PC-9 (cell line): ENCODE measurements at regions not wholly inside any gene's neighbourhood (a gene's known extent, or its start where the extent isn't known, plus 50 kb on each side); places are given as distances from the start of the nearest gene placed in this dataset.
A peak's percentile ranks its signal among the peaks of the same experiment; 100 is the strongest.

ENCODE experiments used
- BruUV-seq: library from RNA; stranded (reverse); fragments of 400-500 nt; replicated peaks from 2 replicates; lab custom pipeline; 2021; lab: Mats Ljungman, UMichigan
- CTCF ChIA-PET: fragments of 300-600 bp; sonication (Branson Sonifier 250); formaldehyde crosslinking; loops from one replicate; lab custom pipeline; 2022; ENCODE audit warnings: antibody characterized with exemption; lab: Charles Lee
- POLR2A ChIA-PET: fragments of 300-600 bp; sonication (Branson Sonifier 250); formaldehyde crosslinking; loops from one replicate; lab custom pipeline; 2022; ENCODE audit warnings: antibody characterized with exemption; ENCODE audit not compliant: unreplicated experiment; lab: Charles Lee
- DNase-seq, 2 experiments: peaks; one replicate each; pipeline versions ENCODE4 v3.0.0 to v3.0.0-alpha.2; 2015 to 2022; ENCODE audit warnings: mixed read lengths in 1 of 2
- H2AFZ ChIP-seq: fragments of 200-600 bp; sonication (generic); 2 replicates; pipeline ENCODE4 v1.8.1; 2017; ENCODE audit warnings: antibody characterized with exemption
- H3F3A ChIP-seq: fragments of 200-600 bp; sonication (generic); 2 replicates; pipeline ENCODE4 v1.8.1; 2017; ENCODE audit warnings: antibody characterized with exemption, mild to moderate bottlenecking, low read depth; ENCODE audit not compliant: insufficient read depth
- H3K27ac ChIP-seq: fragments of 200-600 bp; sonication (generic); 2 replicates; pipeline ENCODE4 v1.6.1; 2016; ENCODE audit warnings: mixed run types
- H3K27me3 ChIP-seq: fragments of 200-600 bp; sonication (generic); 2 replicates; pipeline ENCODE4 v1.6.1; 2016; ENCODE audit warnings: low read depth, mixed run types; ENCODE audit not compliant: insufficient read depth
- H3K36me3 ChIP-seq: fragments of 200-600 bp; sonication (generic); 2 replicates; pipeline ENCODE4 v1.6.1; 2016; ENCODE audit warnings: low read depth, mixed run types
- H3K4me1 ChIP-seq: fragments of 200-600 bp; sonication (generic); replicated peaks from 2 replicates; pipeline ENCODE4 v1.6.1; 2016; ENCODE audit warnings: mixed run types; ENCODE audit not compliant: insufficient read depth
- H3K4me2 ChIP-seq: fragments of 200-600 bp; sonication (generic); 2 replicates; pipeline ENCODE4 v1.6.1; 2017; ENCODE audit warnings: mixed run types
- H3K4me3 ChIP-seq: fragments of 200-600 bp; sonication (generic); 2 replicates; pipeline ENCODE4 v1.6.1; 2016; ENCODE audit warnings: mixed run types
- H3K79me2 ChIP-seq: fragments of 200-600 bp; sonication (generic); 2 replicates; pipeline ENCODE4 v1.6.1; 2017; ENCODE audit warnings: low read depth, mixed run types
- H3K9me2 ChIP-seq: fragments of 200-600 bp; sonication (generic); 2 replicates; pipeline ENCODE4 v1.8.1; 2017; ENCODE audit warnings: mild to moderate bottlenecking; ENCODE audit not compliant: insufficient read depth
- H3K9me3 ChIP-seq: fragments of 200-600 bp; sonication (generic); 2 replicates; pipeline ENCODE4 v1.8.1; 2016; ENCODE audit warnings: low read depth; ENCODE audit not compliant: insufficient read depth
- H4K20me1 ChIP-seq: fragments of 200-600 bp; sonication (generic); 2 replicates; pipeline ENCODE4 v1.8.1; 2017; ENCODE audit not compliant: insufficient read depth
- EZH2 ChIP-seq: fragments of 200-600 bp; sonication (generic); IDR thresholded peaks from 2 replicates; pipeline ENCODE4 v1.8.0; 2017; ENCODE audit warnings: antibody characterized with exemption, low read depth
- intact Hi-C: fragments of 100-400 bp; cut with micrococcal nuclease; formaldehyde crosslinking; loops from one replicate; pipeline ENCODE4 v1.10.0; 2022; ENCODE audit not compliant: unreplicated experiment
- TF ChIP-seq, protein P1 (sequence below): fragments of 200-600 bp; sonication (generic); conservative IDR thresholded peaks from 2 replicates; pipeline ENCODE4 v1.6.1; 2017; ENCODE audit warnings: mixed run types, antibody characterized with exemption, mild to moderate bottlenecking, moderate library complexity

DNA sequence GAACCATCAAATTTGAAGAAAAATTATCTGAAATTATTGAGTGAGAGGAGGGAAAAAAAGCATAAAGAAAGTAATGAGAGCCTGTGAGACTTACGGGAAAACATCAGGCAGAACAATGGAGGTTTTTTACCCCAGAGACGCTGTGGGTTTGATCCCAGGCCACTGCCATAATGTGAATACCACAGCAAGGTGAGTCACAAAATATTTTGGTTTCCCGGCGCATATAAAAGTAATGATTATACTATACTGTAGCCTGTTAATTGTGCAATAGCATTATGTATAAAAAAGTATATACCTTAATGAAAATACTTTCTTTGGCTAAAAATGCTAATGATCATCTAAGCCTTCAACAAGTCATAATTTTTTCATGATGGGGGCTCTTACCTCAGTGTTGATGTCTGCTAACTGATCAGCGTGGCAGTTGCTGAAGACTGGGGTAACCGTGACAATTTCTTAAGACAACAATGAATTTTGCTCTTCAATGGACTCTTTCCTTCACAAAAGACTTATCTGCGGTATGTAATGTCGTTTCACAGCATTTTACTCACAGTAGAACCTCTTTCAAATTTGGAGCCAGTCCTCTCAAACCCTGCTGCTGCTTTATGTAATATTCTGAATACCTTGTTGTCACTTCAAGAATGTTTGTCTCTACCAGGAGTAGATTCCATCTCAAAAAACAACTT lies 97.0 kb upstream of the FAM20C start:
- no peaks in the 10 kb centered on the region for H3K27me3 ChIP-seq
- peaks cover 62% of the 10 kb centered on the region for H3K4me1 ChIP-seq
- H3K27ac ChIP-seq, result peak overlapping the region; percentile 52
- peak overlapping the region; percentile 16; the same call in 1 of the 2 replicates for H3K4me3 ChIP-seq
- peak overlapping the region; percentile 43 for H3K4me2 ChIP-seq
- ChIA-PET POLR2A (no interaction called here), CTCF (no interaction called here)
- H2AFZ ChIP-seq, result 0 out of 2 replicates have a peak overlapping the region, but pooled peaks have one; percentile 63
- H3K9me3 ChIP-seq, result peaks cover 15% of the 10 kb centered on the region
- H4K20me1 ChIP-seq, result no peaks in the 10 kb centered on the region
- no TSS peak for BruUV-seq
- H3K79me2 ChIP-seq, result no peaks in the 10 kb centered on the region
- H3F3A ChIP-seq, result peaks cover 31% of the 10 kb centered on the region
- intact Hi-C loops, result no loop called here
- TF ChIP-seq, protein P1, sequence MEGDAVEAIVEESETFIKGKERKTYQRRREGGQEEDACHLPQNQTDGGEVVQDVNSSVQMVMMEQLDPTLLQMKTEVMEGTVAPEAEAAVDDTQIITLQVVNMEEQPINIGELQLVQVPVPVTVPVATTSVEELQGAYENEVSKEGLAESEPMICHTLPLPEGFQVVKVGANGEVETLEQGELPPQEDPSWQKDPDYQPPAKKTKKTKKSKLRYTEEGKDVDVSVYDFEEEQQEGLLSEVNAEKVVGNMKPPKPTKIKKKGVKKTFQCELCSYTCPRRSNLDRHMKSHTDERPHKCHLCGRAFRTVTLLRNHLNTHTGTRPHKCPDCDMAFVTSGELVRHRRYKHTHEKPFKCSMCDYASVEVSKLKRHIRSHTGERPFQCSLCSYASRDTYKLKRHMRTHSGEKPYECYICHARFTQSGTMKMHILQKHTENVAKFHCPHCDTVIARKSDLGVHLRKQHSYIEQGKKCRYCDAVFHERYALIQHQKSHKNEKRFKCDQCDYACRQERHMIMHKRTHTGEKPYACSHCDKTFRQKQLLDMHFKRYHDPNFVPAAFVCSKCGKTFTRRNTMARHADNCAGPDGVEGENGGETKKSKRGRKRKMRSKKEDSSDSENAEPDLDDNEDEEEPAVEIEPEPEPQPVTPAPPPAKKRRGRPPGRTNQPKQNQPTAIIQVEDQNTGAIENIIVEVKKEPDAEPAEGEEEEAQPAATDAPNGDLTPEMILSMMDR, result no peak
- TF ChIP-seq EZH2, result no peak
- peak; percentile 48 to 74 for DNase-seq
- H3K9me2 ChIP-seq, result no peaks in the 10 kb centered on the region
- no peaks in the 10 kb centered on the region for H3K36me3 ChIP-seq

DNA sequence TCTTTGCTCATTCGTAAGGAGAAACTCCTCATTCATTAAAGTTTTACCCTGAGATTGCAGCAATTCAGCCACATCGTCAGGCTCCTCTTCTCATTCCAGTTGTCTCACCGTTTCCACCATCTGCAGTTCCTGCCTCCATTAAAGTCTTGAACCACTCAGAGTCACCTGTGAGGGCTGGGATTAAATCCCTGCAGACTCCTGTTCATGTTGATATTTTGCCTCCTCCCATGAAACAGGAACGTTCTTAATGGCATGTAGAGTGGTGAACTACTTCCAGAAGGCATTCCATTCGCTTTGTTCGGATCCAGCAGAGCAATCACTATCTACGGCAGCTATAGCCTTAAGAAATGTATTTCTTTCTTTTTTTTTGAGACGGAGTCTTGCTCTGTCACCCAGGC lies 96.5 kb upstream of the FAM20C start:
- Histone ChIP-seq H2AFZ (no peak overlapping the region), H3K4me3 (0 out of 2 replicates have a peak overlapping the region, but pooled peaks have one; percentile 4)
- intact Hi-C loops, result no loop called here

DNA sequence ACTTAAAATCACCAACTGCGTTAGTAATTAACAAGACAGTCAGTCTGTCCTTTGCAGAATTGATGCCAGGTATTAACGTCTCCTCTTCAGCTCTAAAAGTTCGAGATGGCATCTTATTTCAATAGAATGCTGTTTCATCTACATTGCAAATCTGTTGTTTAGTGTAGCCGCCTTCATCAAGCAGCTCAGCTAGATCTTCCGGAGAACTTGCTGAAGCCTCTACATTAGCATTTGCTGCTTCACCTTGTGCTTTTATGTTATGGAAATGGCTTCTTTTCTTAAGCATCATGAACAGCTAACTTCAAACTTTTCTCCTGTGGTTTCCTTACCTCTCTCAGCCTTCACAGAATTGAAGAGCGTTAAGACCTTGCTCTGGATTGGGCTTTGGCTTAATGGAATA lies 95.5 kb upstream of the FAM20C start:
- intact Hi-C loops, result no loop called here
- POLR2A ChIA-PET, result no interaction called here
- Histone ChIP-seq H3K36me3 (no peaks in the 10 kb centered on the region), H3K4me2 (no peak overlapping the region), H3K4me1 (peaks cover 62% of the 10 kb centered on the region), H3K9me3 (peaks cover 15% of the 10 kb centered on the region), H3K9me2 (no peaks in the 10 kb centered on the region), H3K27ac (no peak overlapping the region), H4K20me1 (no peaks in the 10 kb centered on the region), H3K4me3 (no peak overlapping the region), H2AFZ (no peak overlapping the region), H3K27me3 (no peaks in the 10 kb centered on the region), H3K79me2 (no peaks in the 10 kb centered on the region), H3F3A (peaks cover 30% of the 10 kb centered on the region)
- DNase-seq, result no peak
- no peak for TF ChIP-seq EZH2
- TF ChIP-seq, protein P1, result no peak
- CTCF ChIA-PET, result no interaction called here
- no TSS peak for BruUV-seq

More for the DNA sequence above, 96.5 kb upstream of the FAM20C start:
- H4K20me1 ChIP-seq, result no peaks in the 10 kb centered on the region
- H3K79me2 ChIP-seq, result no peaks in the 10 kb centered on the region
- H3K27ac ChIP-seq, result peak overlapping the region; percentile 52; the same call in 1 of the 2 replicates
- POLR2A ChIA-PET, result no interaction called here
- H3K9me2 ChIP-seq, result no peaks in the 10 kb centered on the region
- peaks cover 15% of the 10 kb centered on the region for H3K9me3 ChIP-seq
- H3F3A ChIP-seq, result peaks cover 31% of the 10 kb centered on the region
- peaks cover 62% of the 10 kb centered on the region for H3K4me1 ChIP-seq
- CTCF ChIA-PET, result no interaction called here
- no peak for DNase-seq
- no peaks in the 10 kb centered on the region for H3K27me3 ChIP-seq
- H3K36me3 ChIP-seq, result no peaks in the 10 kb centered on the region
- BruUV-seq, result no TSS peak
- TF ChIP-seq, protein P1, result no peak
- no peak for TF ChIP-seq EZH2
- peak overlapping the region; percentile 43 for H3K4me2 ChIP-seq
